H1 (cell line): ENCODE measurements at regions not wholly inside any gene's neighbourhood (a gene's known extent, or its start where the extent isn't known, plus 50 kb on each side); places are given as distances from the start of the nearest gene placed in this dataset.

Source experiments
- CTCF ChIA-PET: fragments of 300-600 bp; sonication (Branson Sonifier 250); formaldehyde crosslinking; loops from one replicate; lab custom pipeline; 2021; ENCODE audit not compliant: partially characterized antibody; lab: Charles Lee
- POLR2A ChIA-PET: fragments of 300-600 bp; sonication (Branson Sonifier 250); formaldehyde crosslinking; loops from one replicate; lab custom pipeline; 2021; ENCODE audit warnings: inconsistent platforms; ENCODE audit not compliant: partially characterized antibody; lab: Charles Lee
- DNase-seq, 2 experiments: peaks; one replicate each; pipeline versions ENCODE4 v3.0.0 to v3.0.0-alpha.2; 2010 to 2022; ENCODE audit warnings: low spot score in 2 of 2, low read depth in 1 of 2, mixed read lengths in 1 of 2
- FAIRE-seq: peaks from 2 replicates; lab custom pipeline; 2011; peaks lifted over from hg19 to GRCh38; lab: Jason Lieb, UNC
- H2AFZ ChIP-seq: 2 replicates; pipeline ENCODE4 v1.8.1; 2012; ENCODE audit warnings: low read length, inconsistent platforms
- H2AK5ac ChIP-seq: 2 replicates; pipeline ENCODE4 v1.6.1; 2013; ENCODE audit warnings: low read depth, low read length
- H2BK120ac ChIP-seq: replicated peaks from 2 replicates; pipeline ENCODE3; 2013; ENCODE audit warnings: low read depth, low read length, inconsistent platforms
- H2BK12ac ChIP-seq: 2 replicates; pipeline ENCODE4 v1.6.1; 2013; ENCODE audit warnings: low read depth, low read length
- H2BK15ac ChIP-seq: 2 replicates; pipeline ENCODE4 v1.6.1; 2013; ENCODE audit warnings: low read length
- H2BK20ac ChIP-seq: 2 replicates; pipeline ENCODE4 v1.6.1; 2013; ENCODE audit warnings: low read length
- H2BK5ac ChIP-seq: 2 replicates; pipeline ENCODE4 v1.6.1; 2013; ENCODE audit warnings: low read depth, low read length
- H3K14ac ChIP-seq: 2 replicates; pipeline ENCODE4 v1.6.1; 2013; ENCODE audit warnings: inconsistent platforms; ENCODE audit not compliant: insufficient read length
- H3K18ac ChIP-seq: 2 replicates; pipeline ENCODE4 v1.6.1; 2013; ENCODE audit warnings: low read length; ENCODE audit errors: extremely low read depth
- H3K23ac ChIP-seq: 2 replicates; pipeline ENCODE4 v1.6.1; 2013; ENCODE audit warnings: inconsistent platforms; ENCODE audit not compliant: insufficient read length
- H3K23me2 ChIP-seq: 2 replicates; pipeline ENCODE4 v1.6.1; 2013; ENCODE audit warnings: low read depth, low read length
- H3K27ac ChIP-seq: 2 replicates; pipeline ENCODE4 v1.6.1; 2011; ENCODE audit warnings: low read depth, low read length, inconsistent platforms
- H3K27me3 ChIP-seq, 4 experiments: replicated peaks in 1 of 4; 1 replicate in 1 of 4; 2 replicates in 3 of 4; pipeline versions ENCODE4 v1.6.1 to v1.8.1; 2011 to 2013; ENCODE audit warnings: low read length in 3 of 4, mild to moderate bottlenecking in 3 of 4, inconsistent platforms in 2 of 4, mixed read lengths in 2 of 4, moderate library complexity in 1 of 4; ENCODE audit not compliant: control insufficient read depth in 3 of 4, insufficient read depth in 3 of 4; ENCODE audit errors: extremely low read depth in 1 of 4
- H3K36me3 ChIP-seq, 4 experiments: 2 replicates each; pipeline versions ENCODE4 v1.6.1 to v1.8.1; 2011 to 2013; ENCODE audit warnings: mild to moderate bottlenecking in 4 of 4, low read length in 3 of 4, moderate library complexity in 2 of 4, control low read depth in 1 of 4, inconsistent platforms in 1 of 4; ENCODE audit not compliant: insufficient read depth in 4 of 4, control insufficient read depth in 2 of 4
- H3K4ac ChIP-seq: replicated peaks from 2 replicates; pipeline ENCODE3; 2013; ENCODE audit warnings: low read length, low read depth, mixed read lengths, inconsistent platforms; ENCODE audit not compliant: insufficient read length
- H3K4me1 ChIP-seq, 4 experiments: replicated peaks in 1 of 4; 1 replicate in 1 of 4; 2 replicates in 3 of 4; pipeline versions ENCODE4 v1.6.1 to v1.8.1; 2011 to 2013; ENCODE audit warnings: low read length in 3 of 4, inconsistent platforms in 2 of 4, mixed read lengths in 1 of 4; ENCODE audit not compliant: insufficient read depth in 4 of 4, control insufficient read depth in 3 of 4
- H3K4me2 ChIP-seq, 2 experiments: 2 replicates each; pipeline versions ENCODE4 v1.6.1 to v1.8.1; 2011 to 2013; ENCODE audit warnings: low read depth in 2 of 2, low read length in 2 of 2, control low read depth in 1 of 2, inconsistent platforms in 1 of 2, mild to moderate bottlenecking in 1 of 2; ENCODE audit not compliant: insufficient read depth in 1 of 2
- H3K4me3 ChIP-seq, 4 experiments: fragments of 200-600, 300-600 bp in 1 of 4; sonication (generic), shearing (Covaris generic), sonication (Bioruptor Twin) in 1 of 4; 2 replicates each; pipeline versions ENCODE4 v1.5.1 to v1.8.1; 2011 to 2016; ENCODE audit warnings: low read length in 4 of 4, low read depth in 3 of 4, control low read depth in 2 of 4, inconsistent platforms in 2 of 4, mild to moderate bottlenecking in 2 of 4, mixed read lengths in 1 of 4, moderate library complexity in 1 of 4; ENCODE audit not compliant: insufficient read depth in 2 of 4; ENCODE audit errors: extremely low read depth in 1 of 4
- H3K56ac ChIP-seq: replicated peaks from 2 replicates; pipeline ENCODE3; 2013; ENCODE audit warnings: low read depth, mild to moderate bottlenecking, mixed read lengths, low read length, inconsistent platforms; ENCODE audit not compliant: insufficient read length
- H3K79me1 ChIP-seq: 2 replicates; pipeline ENCODE4 v1.6.1; 2013; ENCODE audit warnings: low read depth, low read length, control low read depth
- H3K79me2 ChIP-seq, 2 experiments: 2 replicates each; pipeline versions ENCODE4 v1.6.1 to v1.8.1; 2012 to 2013; ENCODE audit warnings: low read length in 2 of 2, mild to moderate bottlenecking in 2 of 2, inconsistent platforms in 1 of 2; ENCODE audit not compliant: insufficient read depth in 2 of 2, control insufficient read depth in 1 of 2
- H3K9ac ChIP-seq, 4 experiments: replicated peaks in 1 of 4; 1 replicate in 1 of 4; 2 replicates in 3 of 4; pipeline versions ENCODE4 v1.6.1 to v1.8.1; 2011 to 2013; ENCODE audit warnings: low read depth in 3 of 4, low read length in 3 of 4, control low read depth in 2 of 4, mild to moderate bottlenecking in 2 of 4, moderate library complexity in 2 of 4, inconsistent platforms in 1 of 4; ENCODE audit errors: extremely low read depth in 1 of 4
- H3K9me3 ChIP-seq, 2 experiments: 2 replicates each; pipeline versions ENCODE4 v1.6.1 to v1.8.1; 2012 to 2013; ENCODE audit warnings: mild to moderate bottlenecking in 2 of 2, moderate library complexity in 2 of 2, control low read depth in 1 of 2, inconsistent platforms in 1 of 2, low read depth in 1 of 2, low read length in 1 of 2, mixed read lengths in 1 of 2; ENCODE audit not compliant: insufficient read depth in 2 of 2
- H4K20me1 ChIP-seq, 2 experiments: replicated peaks in 1 of 2; 2 replicates each; pipeline versions ENCODE3 to v1.8.1; 2011 to 2013; ENCODE audit warnings: inconsistent platforms in 2 of 2, low read length in 2 of 2, mild to moderate bottlenecking in 1 of 2; ENCODE audit not compliant: insufficient read depth in 2 of 2, control insufficient read depth in 1 of 2
- H4K5ac ChIP-seq: 2 replicates; pipeline ENCODE4 v1.6.1; 2013; ENCODE audit warnings: low read length, low read depth, mixed read lengths, inconsistent platforms; ENCODE audit not compliant: insufficient read length
- H4K8ac ChIP-seq: 2 replicates; pipeline ENCODE4 v1.8.0; 2013; ENCODE audit warnings: mild to moderate bottlenecking, moderate library complexity, low read length, inconsistent platforms; ENCODE audit not compliant: insufficient read depth; ENCODE audit errors: extremely low read depth
- H4K91ac ChIP-seq: replicated peaks from 2 replicates; pipeline ENCODE3; 2013; ENCODE audit warnings: low read length, mixed read lengths, inconsistent platforms; ENCODE audit not compliant: insufficient read length
- BCL11A ChIP-seq, 2 experiments: IDR thresholded peaks; one replicate each; pipeline ENCODE4 v1.6.1; 2011; ENCODE audit warnings: low read depth in 2 of 2, low read length in 2 of 2, mild to moderate bottlenecking in 2 of 2
- GTF2F1 ChIP-seq: IDR thresholded peaks from 2 replicates; pipeline ENCODE4 v1.6.1; 2012; ENCODE audit warnings: low read depth, low read length, improper control_type of control experiment, borderline replicate concordance
- SIRT6 ChIP-seq: IDR thresholded peaks from one replicate; pipeline ENCODE4 v1.7.1; 2012; ENCODE audit warnings: low read length, inconsistent platforms
- SIX5 ChIP-seq: IDR thresholded peaks from 2 replicates; pipeline ENCODE4 v1.6.1; 2011; ENCODE audit warnings: mild to moderate bottlenecking, low read depth, low read length
- SP2 ChIP-seq: IDR thresholded peaks from 2 replicates; pipeline ENCODE4 v1.6.1; 2012; ENCODE audit warnings: mild to moderate bottlenecking, low read length, inconsistent platforms
- TAF1 ChIP-seq: IDR thresholded peaks from 2 replicates; pipeline ENCODE4 v1.6.1; 2011; ENCODE audit warnings: mild to moderate bottlenecking, low read depth, low read length
- TBP ChIP-seq: IDR thresholded peaks from 2 replicates; pipeline ENCODE4 v1.6.1; 2011; ENCODE audit warnings: low read depth, low read length, improper control_type of control experiment
- WGBS, 2 experiments: shearing (Covaris generic) in 1 of 2; methylation state at CpG; one replicate each; pipeline versions ENCODE4 v1.1.6 to v1.1.7; 2013 to 2015; ENCODE audit warnings: low lambda C conversion rate in 2 of 2, mixed read lengths in 2 of 2, inconsistent platforms in 1 of 2, low coverage in 1 of 2, missing lambda C conversion rate in 1 of 2; ENCODE audit not compliant: insufficient replicate concordance in 2 of 2, insufficient coverage in 1 of 2, insufficient read length in 1 of 2; ENCODE audit errors: extremely low coverage in 1 of 2, missing lambda C conversion rate in 1 of 2; 5-methylcytosine and 5-hydroxymethylcytosine counted together

DNA sequence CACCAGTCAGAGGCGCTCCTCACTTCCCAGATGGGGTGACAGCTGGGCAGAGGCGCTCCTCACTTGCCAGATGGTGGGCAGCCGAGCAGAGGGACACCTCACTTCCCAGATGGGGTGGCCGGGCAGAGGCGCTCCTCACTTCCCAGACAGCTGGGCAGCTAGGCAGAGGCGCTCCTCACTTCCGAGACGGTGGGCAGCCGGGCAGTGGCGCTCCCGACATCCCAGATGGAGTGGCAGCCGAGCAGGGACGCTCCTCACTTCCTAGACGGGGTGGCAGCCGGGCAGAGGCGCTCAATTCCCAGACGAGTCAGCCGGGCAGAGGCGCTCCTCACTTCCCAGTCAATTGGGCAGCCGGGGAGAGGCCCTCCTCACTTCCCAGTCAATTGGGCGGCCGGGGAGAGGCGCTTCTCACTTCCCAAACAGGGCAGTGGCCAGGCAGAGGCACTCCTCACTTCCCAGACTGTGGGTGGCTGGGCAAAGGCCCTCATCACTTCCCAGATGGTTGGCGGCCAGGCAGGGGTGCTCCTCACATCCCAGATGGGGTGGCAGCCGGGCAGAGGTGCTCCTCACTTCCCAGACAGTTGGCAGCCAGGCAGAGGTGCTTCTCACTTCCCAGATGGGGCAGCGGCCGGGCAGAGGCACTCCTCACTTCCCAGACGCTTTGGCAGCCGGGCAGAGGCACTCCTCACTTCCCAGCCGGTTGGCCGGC is 143.8 kb upstream of the ARID2 start:
- Histone ChIP-seq H3K27me3 (no peaks in the 10 kb centered on the region), H4K91ac (no peak overlapping the region), H2BK5ac (no peak overlapping the region), H2BK120ac (no peak overlapping the region), H2AFZ (no peak overlapping the region), H4K5ac (no peak overlapping the region), H3K18ac (no peak overlapping the region), H3K79me2 (no peaks in the 10 kb centered on the region), H2BK15ac (no peak overlapping the region), H3K4ac (no peak overlapping the region), H4K20me1 (no peaks in the 10 kb centered on the region), H3K23me2 (no peaks in the 10 kb centered on the region), H3K4me2 (no peak overlapping the region), H3K79me1 (no peaks in the 10 kb centered on the region), H3K4me1 (no peaks in the 10 kb centered on the region), H3K4me3 (no peak overlapping the region), H4K8ac (no peak overlapping the region), H2BK12ac (no peak overlapping the region), H2AK5ac (no peak overlapping the region), H3K9me3 (peaks cover 0 to 21% of the 10 kb centered on the region in 2 experiments; a peak in 2 of 4 replicates), H3K27ac (no peak overlapping the region), H3K36me3 (no peaks in the 10 kb centered on the region; a peak in 1 of 8 replicates), H3K23ac (no peak overlapping the region), H3K56ac (no peak overlapping the region), H3K9ac (no peak overlapping the region), H3K14ac (no peak overlapping the region), H2BK20ac (no peak overlapping the region)
- CTCF ChIA-PET: no interaction called here
- DNase-seq (no peak), FAIRE-seq (no peak)
- POLR2A ChIA-PET: no interaction called here
- no peak for TF ChIP-seq TAF1
- no peak for TF ChIP-seq SP2
- TF ChIP-seq TBP: no peak
- TF ChIP-seq GTF2F1: no peak
- no peak for TF ChIP-seq SIRT6
- TF ChIP-seq BCL11A (IDR thresholded peaks at IDR 0.05; ENCODE audit: low read depth in 2 of 2, low read length in 2 of 2): no peak
- no peak for TF ChIP-seq SIX5
- 85% methylated on average over 31 of the region's 31 CpGs; no CpG with 5 or more reads in 1 of the 2 experiments for WGBS, 2 experiments
